ENCODE measurements at regions not wholly inside any gene's neighbourhood (a gene's known extent, or its start where the extent isn't known, plus 50 kb on each side); places are given as distances from the start of the nearest gene placed in this dataset.
A peak's percentile ranks its signal among the peaks of the same experiment; 100 is the strongest.
"Not testable (repeated sequence)": the region's sequence is repeated elsewhere in the genome, so short reads cannot be mapped to it uniquely, and the experiment has no call there.

DNA sequence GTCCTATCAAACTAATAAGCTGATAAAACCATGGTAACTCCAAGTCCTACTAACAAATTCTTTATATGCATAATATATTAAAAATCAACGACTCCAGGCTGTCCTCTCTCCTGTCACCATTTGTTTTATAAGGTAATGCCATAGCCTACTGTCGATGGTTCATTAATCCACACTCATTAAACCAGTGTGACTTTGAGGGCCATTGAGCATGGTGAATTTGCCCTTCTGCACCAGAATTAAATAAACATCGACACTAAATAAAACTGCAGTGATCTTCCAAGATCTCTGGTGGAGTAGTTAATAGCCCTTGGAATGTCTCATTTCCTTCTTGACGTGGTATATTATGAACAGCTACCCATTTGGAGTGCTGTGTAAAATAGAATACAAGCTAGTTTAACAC, 358.5 kb downstream of the CBLN4 start:
- no peak overlapping the region for H3K4me3 ChIP-seq (ENCODE audit: low read depth, low read length)
- DNase-seq (ENCODE audit: low read depth) (no peak), FAIRE-seq (no peak)
- TF ChIP-seq, protein P1, sequence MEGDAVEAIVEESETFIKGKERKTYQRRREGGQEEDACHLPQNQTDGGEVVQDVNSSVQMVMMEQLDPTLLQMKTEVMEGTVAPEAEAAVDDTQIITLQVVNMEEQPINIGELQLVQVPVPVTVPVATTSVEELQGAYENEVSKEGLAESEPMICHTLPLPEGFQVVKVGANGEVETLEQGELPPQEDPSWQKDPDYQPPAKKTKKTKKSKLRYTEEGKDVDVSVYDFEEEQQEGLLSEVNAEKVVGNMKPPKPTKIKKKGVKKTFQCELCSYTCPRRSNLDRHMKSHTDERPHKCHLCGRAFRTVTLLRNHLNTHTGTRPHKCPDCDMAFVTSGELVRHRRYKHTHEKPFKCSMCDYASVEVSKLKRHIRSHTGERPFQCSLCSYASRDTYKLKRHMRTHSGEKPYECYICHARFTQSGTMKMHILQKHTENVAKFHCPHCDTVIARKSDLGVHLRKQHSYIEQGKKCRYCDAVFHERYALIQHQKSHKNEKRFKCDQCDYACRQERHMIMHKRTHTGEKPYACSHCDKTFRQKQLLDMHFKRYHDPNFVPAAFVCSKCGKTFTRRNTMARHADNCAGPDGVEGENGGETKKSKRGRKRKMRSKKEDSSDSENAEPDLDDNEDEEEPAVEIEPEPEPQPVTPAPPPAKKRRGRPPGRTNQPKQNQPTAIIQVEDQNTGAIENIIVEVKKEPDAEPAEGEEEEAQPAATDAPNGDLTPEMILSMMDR (IDR thresholded peaks at IDR 0.05; ENCODE audit: insufficient read depth, low read length, severe bottlenecking): no peak
- H3K27me3 ChIP-seq (ENCODE audit: control insufficient read depth, insufficient read depth, low read length): no peaks in the 10 kb centered on the region
- no peaks in the 10 kb centered on the region for H3K36me3 ChIP-seq (ENCODE audit: control insufficient read depth, insufficient read depth, low read length)

- FAIRE-seq: no peak
- DNase-seq (ENCODE audit: low read depth): no peak
- TF ChIP-seq, protein P1 (IDR thresholded peaks at IDR 0.05; ENCODE audit: insufficient read depth, low read length, severe bottlenecking): no peak
- H3K27me3 ChIP-seq (ENCODE audit: control insufficient read depth, insufficient read depth, low read length): no peaks in the 10 kb centered on the region
- no peak overlapping the region for H3K4me3 ChIP-seq (ENCODE audit: low read depth, low read length)
- H3K36me3 ChIP-seq (ENCODE audit: control insufficient read depth, insufficient read depth, low read length): no peaks in the 10 kb centered on the region
Measured at GRCh38 chr20:55641497-55641896, 363.8 kb downstream of the CBLN4 start.

DNA sequence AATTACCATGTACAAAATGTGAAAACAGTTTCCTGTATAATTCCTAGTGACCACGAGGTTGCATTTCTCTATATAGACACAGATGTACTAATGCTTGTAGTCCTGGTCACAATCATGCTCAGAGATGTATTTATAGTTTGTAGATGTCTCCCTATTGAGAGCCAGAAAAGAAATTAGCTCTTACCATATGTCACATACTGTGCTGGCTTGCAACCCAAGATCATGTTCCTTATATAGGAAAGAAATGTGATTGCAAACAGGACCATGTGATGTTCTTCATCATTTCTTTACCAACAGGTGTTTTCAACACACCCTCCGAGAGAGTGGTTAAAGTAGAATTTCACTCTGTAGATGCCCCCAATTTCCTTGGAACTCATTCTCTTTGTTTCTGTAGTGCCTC, 369.4 kb downstream of the CBLN4 start:
- Histone ChIP-seq H3K36me3 (ENCODE audit: control insufficient read depth, insufficient read depth, low read length) (no peaks in the 10 kb centered on the region), H3K27me3 (ENCODE audit: control insufficient read depth, insufficient read depth, low read length) (no peaks in the 10 kb centered on the region), H3K4me3 (ENCODE audit: low read depth, low read length) (no peak overlapping the region)
- TF ChIP-seq, protein P1 (IDR thresholded peaks at IDR 0.05; ENCODE audit: insufficient read depth, low read length, severe bottlenecking): no peak
- DNase-seq (ENCODE audit: low read depth) (no peak), FAIRE-seq (no peak)

DNA sequence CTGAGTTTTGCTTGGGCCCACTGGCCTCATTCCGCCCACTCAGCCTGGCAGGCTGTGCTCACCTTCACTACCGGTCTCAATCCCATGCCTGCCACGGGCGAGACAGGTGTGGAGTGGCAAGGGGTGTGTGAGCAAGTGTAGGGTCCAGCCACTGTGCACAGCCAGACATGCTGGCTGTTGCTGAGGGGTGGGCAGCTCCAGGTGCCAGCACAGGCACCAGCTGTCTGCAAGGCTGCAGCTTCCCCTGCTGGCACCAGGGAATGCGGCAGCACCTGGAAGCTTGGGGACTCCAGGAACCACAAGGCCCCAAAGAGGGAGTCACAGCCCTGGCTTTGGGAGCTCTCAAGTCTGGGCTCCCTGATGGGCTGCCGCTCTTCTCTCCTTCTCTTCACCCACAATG, 372.7 kb downstream of the CBLN4 start:
- FAIRE-seq (no peak), DNase-seq (ENCODE audit: low read depth) (no peak)
- no peak overlapping the region for H3K4me3 ChIP-seq (ENCODE audit: low read depth, low read length)
- H3K27me3 ChIP-seq (ENCODE audit: control insufficient read depth, insufficient read depth, low read length): no peaks in the 10 kb centered on the region
- H3K36me3 ChIP-seq (ENCODE audit: control insufficient read depth, insufficient read depth, low read length): no peaks in the 10 kb centered on the region
- TF ChIP-seq, protein P1 (IDR thresholded peaks at IDR 0.05; ENCODE audit: insufficient read depth, low read length, severe bottlenecking): no peak

DNA sequence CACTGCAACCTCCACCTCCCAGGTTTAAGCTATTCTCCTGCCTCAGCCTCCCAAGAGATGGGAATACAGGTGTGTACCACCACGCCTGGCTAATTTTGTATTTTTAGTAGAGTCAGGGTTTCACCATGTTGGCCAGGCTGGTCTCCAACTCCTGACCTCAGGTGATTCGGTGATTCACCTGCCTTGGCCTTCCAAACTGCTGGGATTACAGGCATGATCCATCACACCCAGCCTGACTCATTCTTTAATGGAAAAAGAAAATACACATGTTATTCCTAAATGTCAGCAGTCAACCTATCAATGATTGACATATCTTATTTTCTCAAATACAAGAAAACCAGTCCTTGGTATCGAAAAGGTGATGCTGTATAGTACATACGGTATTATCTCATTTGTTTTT, 376.2 kb downstream of the CBLN4 start:
- not testable (repeated sequence) for H3K27me3 ChIP-seq (ENCODE audit: control insufficient read depth, insufficient read depth, low read length); FAIRE-seq; H3K36me3 ChIP-seq (ENCODE audit: control insufficient read depth, insufficient read depth, low read length); H3K4me3 ChIP-seq (ENCODE audit: low read depth, low read length)
- peak; percentile 37 for DNase-seq (ENCODE audit: low read depth)

GRCh38 chr20:55626716-55627115, 378.6 kb downstream of the CBLN4 start:
- FAIRE-seq (no peak), DNase-seq (ENCODE audit: low read depth) (no peak)
- no peaks in the 10 kb centered on the region for H3K27me3 ChIP-seq (ENCODE audit: control insufficient read depth, insufficient read depth, low read length)
- no peak overlapping the region for H3K4me3 ChIP-seq (ENCODE audit: low read depth, low read length)
- TF ChIP-seq, protein P1 (IDR thresholded peaks at IDR 0.05; ENCODE audit: insufficient read depth, low read length, severe bottlenecking): no peak
- no peaks in the 10 kb centered on the region for H3K36me3 ChIP-seq (ENCODE audit: control insufficient read depth, insufficient read depth, low read length)

All from bronchial epithelial cell (primary cell).